COLO829 (cell line): ENCODE measurements at regions not wholly inside any gene's neighbourhood (a gene's known extent, or its start where the extent isn't known, plus 50 kb on each side); places are given as distances from the start of the nearest gene placed in this dataset.

Experiments used
- DNase-seq: peaks from one replicate; pipeline ENCODE4 v3.0.0; 2012; ENCODE audit warnings: low spot score

GRCh38 chr2:155689791-155690190 lies 642.7 kb downstream of the NR4A2 start:
- DNase-seq: peak; percentile 68

GRCh38 chr2:155687181-155687580 lies 645.3 kb downstream of the NR4A2 start:
- DNase-seq: no peak

GRCh38 chr2:155679647-155680046 lies 652.9 kb downstream of the NR4A2 start:
- DNase-seq: no peak

- no peak for DNase-seq
Observed at GRCh38 chr2:155675920-155676319, 656.6 kb downstream of the NR4A2 start.

- DNase-seq: no peak
Observed at GRCh38 chr2:155665704-155666103, 666.8 kb downstream of the NR4A2 start.

GRCh38 chr2:155663265-155663664 lies 669.3 kb downstream of the NR4A2 start:
- peak; percentile 10 for DNase-seq

- no peak for DNase-seq
Observed at GRCh38 chr2:155662224-155662623, 670.3 kb downstream of the NR4A2 start.

GRCh38 chr2:155653176-155653575 lies 679.3 kb downstream of the NR4A2 start:
- DNase-seq: no peak

- DNase-seq: no peak
Observed at GRCh38 chr2:155651851-155652250, 680.7 kb downstream of the NR4A2 start.

GRCh38 chr2:155645791-155646190 lies 686.7 kb downstream of the NR4A2 start:
- DNase-seq: no peak

- no peak for DNase-seq
Observed at GRCh38 chr2:155643056-155643775, 689.3 kb downstream of the NR4A2 start.

GRCh38 chr2:155633887-155634570 lies 698.5 kb downstream of the NR4A2 start:
- peak; percentile 1 for DNase-seq

- peak; percentile 2 for DNase-seq
Observed at GRCh38 chr2:155633060-155633839, 699.3 kb downstream of the NR4A2 start.

GRCh38 chr2:155630760-155631159 lies 701.8 kb downstream of the NR4A2 start:
- DNase-seq: no peak

GRCh38 chr2:155622443-155622842 lies 710.1 kb downstream of the NR4A2 start:
- DNase-seq: no peak

- no peak for DNase-seq
Observed at GRCh38 chr2:155600914-155601760, 731.4 kb downstream of the NR4A2 start.

- DNase-seq: no peak
Observed at GRCh38 chr2:155600296-155600695, 732.2 kb downstream of the NR4A2 start.

GRCh38 chr2:155599834-155600233 lies 732.7 kb downstream of the NR4A2 start:
- DNase-seq: no peak

GRCh38 chr2:155583674-155584195 lies 748.8 kb downstream of the NR4A2 start:
- no peak for DNase-seq

- no peak for DNase-seq
Observed at GRCh38 chr2:155574941-155575340, 757.6 kb downstream of the NR4A2 start.

GRCh38 chr2:155547571-155547970 lies 785.0 kb downstream of the NR4A2 start:
- DNase-seq: no peak
